Stimulated activated CD4-positive, alpha-beta T cell treated with anti-CD3 and anti-CD28 coated beads, Interleukin-15, amount 100 ng/mL, for 24 hours (primary cell): ENCODE measurements at regions not wholly inside any gene's neighbourhood (a gene's known extent, or its start where the extent isn't known, plus 50 kb on each side); places are given as distances from the start of the nearest gene placed in this dataset.
"Not testable (repeated sequence)": the region's sequence is repeated elsewhere in the genome, so short reads cannot be mapped to it uniquely, and the experiment has no call there.

ENCODE experiments used
- DNase-seq: peaks from one replicate; pipeline ENCODE4 v3.0.0-alpha.2; 2020

- no peak for DNase-seq
Measured at GRCh38 chr16:24624102-24624501, 84.7 kb downstream of the RBBP6 start.

- no peak for DNase-seq
Measured at GRCh38 chr16:24626256-24626655, 86.9 kb downstream of the RBBP6 start.

GRCh38 chr16:24634919-24635318 lies 94.5 kb upstream of the TNRC6A start:
- DNase-seq: no peak

GRCh38 chr16:24635900-24636610 lies 93.4 kb upstream of the TNRC6A start:
- DNase-seq: no peak

- DNase-seq: no peak
Measured at GRCh38 chr16:24639769-24640168, 89.7 kb upstream of the TNRC6A start.

GRCh38 chr16:24643489-24643888 lies 86.0 kb upstream of the TNRC6A start:
- no peak for DNase-seq

- no peak for DNase-seq
Measured at GRCh38 chr16:24645739-24646645, 83.5 kb upstream of the TNRC6A start.

- DNase-seq: no peak
Measured at GRCh38 chr16:24646646-24646995, 82.8 kb upstream of the TNRC6A start.

- no peak for DNase-seq
Measured at GRCh38 chr16:24652209-24652712, 77.2 kb upstream of the TNRC6A start.

GRCh38 chr16:24652803-24653202 lies 76.6 kb upstream of the TNRC6A start:
- DNase-seq: no peak

- no peak for DNase-seq
Measured at GRCh38 chr16:24653725-24654124, 75.7 kb upstream of the TNRC6A start.

- not testable (repeated sequence) for DNase-seq
Measured at GRCh38 chr16:24665942-24666341, 63.5 kb upstream of the TNRC6A start.

GRCh38 chr16:24667244-24667764 lies 62.1 kb upstream of the TNRC6A start:
- no peak for DNase-seq

- peak; percentile 76 for DNase-seq
Measured at GRCh38 chr16:24668481-24669061, 60.9 kb upstream of the TNRC6A start.

GRCh38 chr16:24670623-24671454 lies 58.6 kb upstream of the TNRC6A start:
- peak; percentile 33 for DNase-seq

- no peak for DNase-seq
Measured at GRCh38 chr16:24671455-24671954, 57.9 kb upstream of the TNRC6A start.

- no peak for DNase-seq
Measured at GRCh38 chr16:24673155-24673554, 56.3 kb upstream of the TNRC6A start.

GRCh38 chr16:24674877-24675276 lies 54.6 kb upstream of the TNRC6A start:
- no peak for DNase-seq

- no peak for DNase-seq
Measured at GRCh38 chr16:24677388-24677787, 52.1 kb upstream of the TNRC6A start.
